SK-N-MC (cell line): ENCODE measurements at regions not wholly inside any gene's neighbourhood (a gene's known extent, or its start where the extent isn't known, plus 50 kb on each side); places are given as distances from the start of the nearest gene placed in this dataset.

Experiments used
- DNase-seq: peaks from one replicate; pipeline ENCODE4 v3.0.0-alpha.2; 2011; ENCODE audit warnings: low read depth, low spot score
- H3K27ac ChIP-seq: fragments of 200-600 bp; sonication (generic); 2 replicates; pipeline ENCODE4 v1.5.1; 2016; ENCODE audit warnings: mixed run types
- H3K36me3 ChIP-seq: fragments of 200-600 bp; sonication (generic); 2 replicates; pipeline ENCODE4 v1.6.1; 2017; ENCODE audit warnings: antibody characterized with exemption, low read length, mixed read lengths; ENCODE audit not compliant: insufficient read depth
- H3K4me3 ChIP-seq: fragments of 200-600 bp; sonication (generic); 2 replicates; pipeline ENCODE4 v1.5.1; 2016
- H3K9ac ChIP-seq: fragments of 200-600 bp; sonication (generic); 2 replicates; pipeline ENCODE4 v1.8.0; 2017; ENCODE audit warnings: mixed run types, mixed read lengths; ENCODE audit not compliant: insufficient read length
- H3K9me3 ChIP-seq: fragments of 200-600 bp; sonication (generic); 2 replicates; pipeline ENCODE4 v1.6.1; 2017; ENCODE audit warnings: low read depth, mild to moderate bottlenecking, antibody characterized with exemption, low read length, moderate library complexity, mixed read lengths
- EZH2 ChIP-seq: fragments of 200-600 bp; sonication (generic); IDR thresholded peaks from one replicate; pipeline ENCODE4 v1.6.1; 2017; ENCODE audit warnings: antibody characterized with exemption
- FOXP2 ChIP-seq: optimal IDR thresholded peaks from 2 replicates; pipeline ENCODE3; 2011; ENCODE audit warnings: mild to moderate bottlenecking, moderate library complexity; ENCODE audit not compliant: insufficient read depth; ENCODE audit errors: extremely low read length, control extremely low read depth
- POLR2AphosphoS5 ChIP-seq: IDR thresholded peaks from 2 replicates; pipeline ENCODE4 v1.6.1; 2012; ENCODE audit warnings: mild to moderate bottlenecking, low read depth, low read length, borderline replicate concordance

- DNase-seq: no peak
- no peak overlapping the region for H3K9ac ChIP-seq
- H3K9me3 ChIP-seq: no peaks in the 10 kb centered on the region
- no peak overlapping the region for H3K4me3 ChIP-seq
- no peak overlapping the region for H3K27ac ChIP-seq
- no peak for TF ChIP-seq FOXP2
- no peak for TF ChIP-seq EZH2
- no peak for TF ChIP-seq POLR2AphosphoS5
- no peaks in the 10 kb centered on the region for H3K36me3 ChIP-seq
Observed at GRCh38 chr14:29462772-29463171, 464.9 kb downstream of the PRKD1 start.

- Histone ChIP-seq H3K4me3 (no peak overlapping the region), H3K27ac (no peak overlapping the region), H3K9ac (no peak overlapping the region), H3K36me3 (no peaks in the 10 kb centered on the region), H3K9me3 (no peaks in the 10 kb centered on the region)
- TF ChIP-seq EZH2: no peak
- no peak for TF ChIP-seq POLR2AphosphoS5
- TF ChIP-seq FOXP2: no peak
- DNase-seq: no peak
Observed at GRCh38 chr14:29463727-29464395, 463.8 kb downstream of the PRKD1 start.

- H3K9ac ChIP-seq: no peak overlapping the region
- no peak overlapping the region for H3K4me3 ChIP-seq
- no peak for TF ChIP-seq EZH2
- no peak for TF ChIP-seq POLR2AphosphoS5
- TF ChIP-seq FOXP2: no peak
- no peak overlapping the region for H3K27ac ChIP-seq
- no peak for DNase-seq
- H3K36me3 ChIP-seq: no peaks in the 10 kb centered on the region
- no peaks in the 10 kb centered on the region for H3K9me3 ChIP-seq
Observed at GRCh38 chr14:29465095-29465494, 462.6 kb downstream of the PRKD1 start.

GRCh38 chr14:29475641-29476040 lies 452.0 kb downstream of the PRKD1 start:
- DNase-seq: no peak
- H3K4me3 ChIP-seq: no peak overlapping the region
- no peak overlapping the region for H3K9ac ChIP-seq
- H3K9me3 ChIP-seq: no peaks in the 10 kb centered on the region
- TF ChIP-seq EZH2 (no peak), FOXP2 (no peak), POLR2AphosphoS5 (no peak)
- H3K36me3 ChIP-seq: no peaks in the 10 kb centered on the region
- H3K27ac ChIP-seq: no peak overlapping the region

GRCh38 chr14:29486132-29486531 lies 441.5 kb downstream of the PRKD1 start:
- H3K9me3 ChIP-seq: no peaks in the 10 kb centered on the region
- DNase-seq: no peak
- no peak overlapping the region for H3K4me3 ChIP-seq
- H3K27ac ChIP-seq: no peak overlapping the region
- TF ChIP-seq EZH2: no peak
- no peak for TF ChIP-seq FOXP2
- TF ChIP-seq POLR2AphosphoS5: no peak
- H3K9ac ChIP-seq: no peak overlapping the region
- no peaks in the 10 kb centered on the region for H3K36me3 ChIP-seq

- Histone ChIP-seq H3K36me3 (no peaks in the 10 kb centered on the region), H3K9me3 (no peaks in the 10 kb centered on the region), H3K27ac (no peak overlapping the region), H3K9ac (no peak overlapping the region), H3K4me3 (no peak overlapping the region)
- TF ChIP-seq FOXP2: no peak
- no peak for TF ChIP-seq EZH2
- TF ChIP-seq POLR2AphosphoS5: no peak
- no peak for DNase-seq
Observed at GRCh38 chr14:29489911-29490425, 437.7 kb downstream of the PRKD1 start.

GRCh38 chr14:29493849-29494248 lies 433.8 kb downstream of the PRKD1 start:
- Histone ChIP-seq H3K4me3 (no peak overlapping the region), H3K27ac (no peak overlapping the region), H3K9me3 (no peaks in the 10 kb centered on the region), H3K9ac (no peak overlapping the region), H3K36me3 (no peaks in the 10 kb centered on the region)
- DNase-seq: no peak
- no peak for TF ChIP-seq EZH2
- TF ChIP-seq POLR2AphosphoS5: no peak
- no peak for TF ChIP-seq FOXP2

GRCh38 chr14:29494312-29494711 lies 433.3 kb downstream of the PRKD1 start:
- H3K9me3 ChIP-seq: no peaks in the 10 kb centered on the region
- no peaks in the 10 kb centered on the region for H3K36me3 ChIP-seq
- H3K4me3 ChIP-seq: no peak overlapping the region
- DNase-seq: no peak
- H3K9ac ChIP-seq: no peak overlapping the region
- TF ChIP-seq FOXP2: no peak
- no peak for TF ChIP-seq EZH2
- TF ChIP-seq POLR2AphosphoS5: no peak
- H3K27ac ChIP-seq: no peak overlapping the region

GRCh38 chr14:29503903-29504302 lies 423.7 kb downstream of the PRKD1 start:
- TF ChIP-seq POLR2AphosphoS5 (no peak), FOXP2 (no peak), EZH2 (no peak)

More at GRCh38 chr14:29503903-29504302, 423.7 kb downstream of the PRKD1 start:
- no peaks in the 10 kb centered on the region for H3K36me3 ChIP-seq
- no peak overlapping the region for H3K9ac ChIP-seq
- H3K27ac ChIP-seq: no peak overlapping the region
- H3K4me3 ChIP-seq: no peak overlapping the region
- no peaks in the 10 kb centered on the region for H3K9me3 ChIP-seq
- DNase-seq: no peak
